Panc1 (cell line): ENCODE measurements at regions not wholly inside any gene's neighbourhood (a gene's known extent, or its start where the extent isn't known, plus 50 kb on each side); places are given as distances from the start of the nearest gene placed in this dataset.
A peak's percentile ranks its signal among the peaks of the same experiment; 100 is the strongest.

ENCODE experiments used
- ATAC-seq: fragments of 200-7000 bp; cut with Tn5 transposase; 2 replicates; pipeline ENCODE4 v1.9.1; 2020; ENCODE audit warnings: mild to moderate bottlenecking, moderate library complexity
- BruUV-seq: library from RNA; stranded (reverse); fragments of 400-500 nt; replicated peaks from 2 replicates; lab custom pipeline; 2021; lab: Mats Ljungman, UMichigan
- CTCF ChIA-PET: fragments of 300-600 bp; sonication (Branson Sonifier 250); formaldehyde crosslinking; loops from one replicate; lab custom pipeline; 2022; ENCODE audit warnings: antibody characterized with exemption; lab: Charles Lee
- POLR2A ChIA-PET: fragments of 300-600 bp; sonication (Branson Sonifier 250); formaldehyde crosslinking; loops from one replicate; lab custom pipeline; 2022; ENCODE audit warnings: antibody characterized with exemption; lab: Charles Lee
- DNase-seq: peaks from one replicate; pipeline ENCODE4 v3.0.0-alpha.2; 2010; ENCODE audit warnings: low read depth, low spot score
- H3K27ac ChIP-seq: 2 replicates; pipeline ENCODE4 v1.5.1; 2011; ENCODE audit warnings: mild to moderate bottlenecking, low read length, inconsistent platforms
- H3K27me3 ChIP-seq: fragments of 200-500 bp; sonication (Bioruptor generic); 2 replicates; pipeline ENCODE4 v1.6.0; 2014; ENCODE audit warnings: low read length, inconsistent platforms; ENCODE audit not compliant: control insufficient read depth, insufficient read depth
- H3K36me3 ChIP-seq: fragments of 200-500 bp; sonication (Bioruptor generic); 2 replicates; pipeline ENCODE4 v1.5.1; 2014; ENCODE audit warnings: inconsistent platforms, mild to moderate bottlenecking, low read length, moderate library complexity; ENCODE audit not compliant: control insufficient read depth, insufficient read depth
- H3K4me1 ChIP-seq: 2 replicates; pipeline ENCODE4 v1.5.1; 2011; ENCODE audit warnings: inconsistent platforms, mild to moderate bottlenecking, low read length, moderate library complexity; ENCODE audit not compliant: control insufficient read depth, insufficient read depth
- H3K4me3 ChIP-seq, 2 experiments: 2 replicates each; pipeline ENCODE4 v1.5.1; 2011 to 2012; ENCODE audit warnings: low read depth in 2 of 2, low read length in 2 of 2, mild to moderate bottlenecking in 2 of 2, inconsistent platforms in 1 of 2, moderate library complexity in 1 of 2
- H3K9me3 ChIP-seq: fragments of 200-500 bp; sonication (Bioruptor generic); 2 replicates; pipeline ENCODE4 v1.5.1; 2014; ENCODE audit warnings: low read depth, mild to moderate bottlenecking, inconsistent platforms, low read length, moderate library complexity; ENCODE audit not compliant: control insufficient read depth, insufficient read depth
- CTCF ChIP-seq: fragments of 450-650 bp; IDR thresholded peaks from 2 replicates; pipeline ENCODE4 v1.5.1; 2017; ENCODE audit warnings: mild to moderate bottlenecking
- POLR2AphosphoS5 ChIP-seq: IDR thresholded peaks from 2 replicates; pipeline ENCODE4 v1.6.1; 2012; ENCODE audit warnings: mild to moderate bottlenecking, low read depth, low read length, moderate library complexity
- REST ChIP-seq, 2 experiments: IDR thresholded peaks; 2 replicates each; pipeline ENCODE4 v1.6.1; 2011 to 2012; ENCODE audit warnings: low read depth in 2 of 2, control low read depth in 1 of 2, low read length in 1 of 2, mild to moderate bottlenecking in 1 of 2, moderate library complexity in 1 of 2; ENCODE audit not compliant: insufficient read depth in 1 of 2
- SIN3A ChIP-seq: IDR thresholded peaks from 2 replicates; pipeline ENCODE4 v1.6.1; 2012; ENCODE audit warnings: low read depth, mild to moderate bottlenecking, low read length, moderate library complexity, borderline replicate concordance; ENCODE audit not compliant: insufficient read depth
- TCF7L2 ChIP-seq: IDR thresholded peaks from 2 replicates; pipeline ENCODE4 v1.6.1; 2011; ENCODE audit warnings: mild to moderate bottlenecking, low read depth, low read length, inconsistent platforms
- in situ Hi-C: cut with HindIII; loops from 2 replicates; pipeline ENCODE4 v1.10.0; 2016; ENCODE audit warnings: low sequenced_read_pairs, low pct_unique_long_range_greater_than_20kb
- intact Hi-C: fragments of 100-400 bp; cut with micrococcal nuclease; formaldehyde crosslinking; loops from one replicate; pipeline ENCODE4 v1.10.0; 2022; ENCODE audit not compliant: unreplicated experiment

GRCh38 chr3:159619341-159619885 lies 369.2 kb upstream of the IL12A start:
- intact Hi-C loops = loop anchor here (2.0 to 10.0 kb wide), 3 partner anchors 145 to 775 kb away; no protein-coding TSS in a partner anchor
- ChIA-PET POLR2A (no interaction called here), CTCF (interaction anchor here (0.6 kb wide), 1 partner anchor 148 kb away, joined by 3 read pairs; no protein-coding TSS in a partner anchor)
- Histone ChIP-seq H3K27me3 (no peaks in the 10 kb centered on the region), H3K9me3 (no peaks in the 10 kb centered on the region), H3K36me3 (no peaks in the 10 kb centered on the region), H3K4me1 (peaks cover 26% of the 10 kb centered on the region), H3K27ac (no peak overlapping the region; the same call in 1 of the 2 replicates), H3K4me3 (no peak overlapping the region)
- BruUV-seq = no TSS peak
- in situ Hi-C loops = no loop called here
- TF ChIP-seq REST (IDR thresholded peaks at IDR 0.05; ENCODE audit: insufficient read depth in 1 of 2, low read depth in 2 of 2, low read length in 1 of 2) = peak in 1 of 2 experiments; percentile 56; a peak in 2 of 4 replicates
- TF ChIP-seq CTCF = no peak
- peak; percentile 95 for TF ChIP-seq POLR2AphosphoS5
- peak; percentile 98 for TF ChIP-seq TCF7L2
- peak; percentile 85 for ATAC-seq
- DNase-seq = no peak

GRCh38 chr3:159620281-159620680 lies 368.4 kb upstream of the IL12A start:
- no TSS peak for BruUV-seq
- POLR2A ChIA-PET = no interaction called here

More at GRCh38 chr3:159620281-159620680, 368.4 kb upstream of the IL12A start:
- ATAC-seq = no peak
- CTCF ChIA-PET = interaction anchor here (0.8 kb wide), 1 partner anchor 142 kb away, joined by 3 read pairs; no protein-coding TSS in a partner anchor
- intact Hi-C loops (no loop called here), in situ Hi-C loops (no loop called here)
- Histone ChIP-seq H3K27ac (peak overlapping the region; percentile 36; the same call in 1 of the 2 replicates), H3K9me3 (no peaks in the 10 kb centered on the region), H3K36me3 (no peaks in the 10 kb centered on the region), H3K27me3 (no peaks in the 10 kb centered on the region), H3K4me3 (no peak overlapping the region), H3K4me1 (peaks cover 26% of the 10 kb centered on the region)
- no peak for DNase-seq
- TF ChIP-seq SIN3A (no peak), REST (IDR thresholded peaks at IDR 0.05; ENCODE audit: insufficient read depth in 1 of 2, low read depth in 2 of 2, low read length in 1 of 2) (no peak), POLR2AphosphoS5 (no peak), TCF7L2 (no peak), CTCF (no peak)
